Body of pancreas (tissue), 4 donors: ENCODE measurements at regions not wholly inside any gene's neighbourhood (a gene's known extent, or its start where the extent isn't known, plus 50 kb on each side); places are given as distances from the start of the nearest gene placed in this dataset.

Experiments used
- CTCF ChIP-seq, 7 experiments: fragments of 450-650 bp in 4 of 7; fragments of 200-600 bp in 3 of 7; sonication (generic) in 3 of 7; IDR thresholded peaks; one replicate each; pipeline ENCODE4 v1.5.1; 2016 to 2019; ENCODE audit warnings: antibody characterized with exemption in 7 of 7
- POLR2A ChIP-seq, 3 donors: fragments of 450-650 bp; IDR thresholded peaks; one replicate each; pipeline ENCODE4 v1.6.1; 2016; ENCODE audit warnings: antibody characterized with exemption in 3 of 3, mild to moderate bottlenecking in 2 of 3

DNA sequence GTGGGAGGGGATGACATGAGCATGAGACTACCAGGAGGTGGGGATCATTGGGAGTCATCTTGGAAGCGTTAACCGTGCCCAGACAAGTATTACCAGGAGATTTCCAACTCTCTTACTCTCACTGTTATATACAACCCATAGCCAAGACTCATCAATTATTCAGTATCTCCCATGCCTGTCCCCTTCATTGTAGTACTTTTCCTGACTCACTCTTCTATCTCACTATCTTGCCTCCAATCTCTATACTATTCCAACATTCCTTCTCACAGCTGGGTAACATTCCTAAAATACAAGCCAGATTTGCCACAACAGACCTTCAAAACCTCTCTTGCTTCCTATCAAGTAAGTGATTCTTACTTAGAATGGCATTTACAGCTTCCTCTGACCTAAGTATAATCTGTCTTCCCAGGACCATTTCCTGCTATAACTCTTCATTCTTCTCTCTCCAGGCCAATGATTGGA is 226.3 kb upstream of the SMLR1 start:
- no peak for TF ChIP-seq POLR2A (IDR thresholded peaks at IDR 0.05)
- TF ChIP-seq CTCF (IDR thresholded peaks at IDR 0.05): no peak
